Cardiac muscle cell (in vitro differentiated cells and primary cell): ENCODE measurements at regions not wholly inside any gene's neighbourhood (a gene's known extent, or its start where the extent isn't known, plus 50 kb on each side); places are given as distances from the start of the nearest gene placed in this dataset.

Source experiments
- DNase-seq, 2 donors: peaks; one replicate each; pipeline versions ENCODE4 v3.0.0 to v3.0.0-alpha.2; 2010 to 2017; ENCODE audit warnings: low read depth in 1 of 2, low spot score in 1 of 2
- H3K27ac ChIP-seq: fragments of 200-600 bp; sonication (generic); 2 replicates; pipeline ENCODE4 v1.5.1; 2016
- H3K27me3 ChIP-seq: fragments of 200-600 bp; sonication (generic); 2 replicates; pipeline ENCODE4 v1.6.0; 2016; ENCODE audit warnings: control low read depth
- H3K36me3 ChIP-seq: fragments of 200-600 bp; sonication (generic); 2 replicates; pipeline ENCODE4 v1.5.1; 2016; ENCODE audit warnings: control low read depth
- H3K4me1 ChIP-seq: fragments of 200-600 bp; sonication (generic); 2 replicates; pipeline ENCODE4 v1.8.1; 2017; ENCODE audit warnings: low read depth, mild to moderate bottlenecking, mixed run types
- H3K4me3 ChIP-seq: fragments of 200-600 bp; sonication (generic); 2 replicates; pipeline ENCODE4 v1.5.1; 2016; ENCODE audit warnings: mild to moderate bottlenecking
- H3K9me3 ChIP-seq: fragments of 200-600 bp; sonication (generic); 2 replicates; pipeline ENCODE4 v1.5.1; 2017; ENCODE audit warnings: low read depth, mild to moderate bottlenecking, control low read depth
- CTCF ChIP-seq: IDR thresholded peaks from 2 replicates; pipeline ENCODE4 v1.5.1; 2012; ENCODE audit warnings: low read depth, mild to moderate bottlenecking, low read length

DNA sequence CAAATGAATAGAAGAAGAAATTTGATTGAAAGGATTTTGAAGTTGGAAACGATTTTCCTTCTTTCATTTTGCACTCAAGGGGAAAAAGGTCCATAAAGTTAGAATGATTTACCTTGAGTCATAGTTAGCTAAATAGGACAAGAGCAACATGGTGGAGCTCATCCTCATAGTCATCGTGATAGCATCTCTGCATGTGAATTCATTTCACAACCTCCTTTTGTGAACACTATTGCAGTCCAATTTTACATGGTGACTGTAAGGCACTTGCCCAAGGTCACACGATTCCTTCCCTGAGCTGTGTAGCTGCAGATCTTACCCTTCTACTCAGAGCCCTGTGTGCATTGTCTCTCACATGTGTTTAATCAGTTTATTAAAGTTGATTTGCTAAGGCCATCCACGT is 359.8 kb upstream of the C2CD4B start:
- TF ChIP-seq CTCF, result no peak
- no peak overlapping the region for H3K4me3 ChIP-seq
- no peak for DNase-seq

DNA sequence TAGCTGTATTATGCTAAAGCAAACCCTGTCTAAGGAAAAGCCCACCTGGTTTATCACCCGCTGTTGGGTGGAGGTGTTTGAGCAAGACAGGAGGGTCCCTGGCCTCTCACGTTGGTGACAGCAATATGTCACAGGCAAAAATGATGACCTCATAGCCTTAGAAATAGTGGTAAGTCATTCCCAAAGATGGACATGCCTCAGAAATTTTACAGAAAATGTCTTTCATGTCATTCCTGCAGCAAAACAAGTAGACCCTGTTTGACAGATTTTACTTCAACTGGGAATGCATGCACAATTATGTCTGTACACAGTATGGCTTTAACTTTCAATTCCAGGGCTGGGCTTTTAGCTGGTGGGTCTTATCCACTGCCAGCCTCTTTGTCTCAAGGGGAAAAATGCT is 362.3 kb upstream of the C2CD4B start:
- no peak for TF ChIP-seq CTCF
- H3K4me1 ChIP-seq, result peaks cover 9% of the 10 kb centered on the region
- no peak overlapping the region for H3K4me3 ChIP-seq
- no peaks in the 10 kb centered on the region for H3K9me3 ChIP-seq
- DNase-seq, result no peak
- no peak overlapping the region for H3K27ac ChIP-seq
- no peaks in the 10 kb centered on the region for H3K36me3 ChIP-seq
- H3K27me3 ChIP-seq, result no peaks in the 10 kb centered on the region

More for the DNA sequence above, 359.8 kb upstream of the C2CD4B start:
- H3K27ac ChIP-seq, result no peak overlapping the region
- H3K36me3 ChIP-seq, result no peaks in the 10 kb centered on the region
- H3K27me3 ChIP-seq, result no peaks in the 10 kb centered on the region
- H3K9me3 ChIP-seq, result no peaks in the 10 kb centered on the region
- peaks cover 18% of the 10 kb centered on the region for H3K4me1 ChIP-seq

DNA sequence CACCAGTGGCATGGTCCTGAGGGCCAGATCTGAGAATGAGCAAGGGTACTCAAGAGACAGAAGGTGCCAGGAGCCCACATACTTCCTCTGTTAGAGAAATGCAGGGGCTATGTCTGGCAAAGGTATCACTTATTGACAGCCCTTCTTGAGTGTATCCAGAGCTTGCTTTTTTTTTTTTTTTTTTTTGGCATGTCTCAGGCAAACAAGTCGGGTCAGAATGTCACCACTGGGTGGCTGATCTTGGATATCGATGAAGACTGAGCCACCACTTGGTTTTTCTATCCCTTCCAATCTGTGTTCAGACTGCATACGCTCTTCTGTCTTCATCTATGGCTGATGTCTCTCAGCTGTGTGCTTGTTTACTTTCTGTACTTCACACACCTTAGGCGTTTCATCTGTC is 363.4 kb upstream of the C2CD4B start:
- Histone ChIP-seq H3K4me3 (no peak overlapping the region), H3K4me1 (peaks cover 7% of the 10 kb centered on the region), H3K27me3 (no peaks in the 10 kb centered on the region), H3K27ac (no peak overlapping the region), H3K36me3 (no peaks in the 10 kb centered on the region), H3K9me3 (no peaks in the 10 kb centered on the region)
- no peak for DNase-seq
- no peak for TF ChIP-seq CTCF

- Histone ChIP-seq H3K4me1 (peaks cover 20% of the 10 kb centered on the region), H3K27me3 (no peaks in the 10 kb centered on the region), H3K4me3 (no peak overlapping the region), H3K36me3 (no peaks in the 10 kb centered on the region), H3K9me3 (no peaks in the 10 kb centered on the region), H3K27ac (no peak overlapping the region)
- TF ChIP-seq CTCF, result no peak
- DNase-seq, result no peak
These were observed 367.3 kb upstream of the C2CD4B start for GRCh38 chr15:62532367-62532766.

- Histone ChIP-seq H3K9me3 (no peaks in the 10 kb centered on the region), H3K36me3 (no peaks in the 10 kb centered on the region), H3K27ac (no peak overlapping the region), H3K4me3 (no peak overlapping the region), H3K27me3 (no peaks in the 10 kb centered on the region), H3K4me1 (peaks cover 14% of the 10 kb centered on the region)
- no peak for DNase-seq
- TF ChIP-seq CTCF, result no peak
These were observed 368.6 kb upstream of the C2CD4B start for GRCh38 chr15:62533687-62534086.

- H3K27me3 ChIP-seq, result no peaks in the 10 kb centered on the region
- DNase-seq, result no peak
- TF ChIP-seq CTCF, result no peak
- H3K36me3 ChIP-seq, result no peaks in the 10 kb centered on the region
- no peaks in the 10 kb centered on the region for H3K9me3 ChIP-seq
- H3K27ac ChIP-seq, result no peak overlapping the region
- peaks cover 13% of the 10 kb centered on the region for H3K4me1 ChIP-seq
- H3K4me3 ChIP-seq, result no peak overlapping the region
These were observed 369.9 kb upstream of the C2CD4B start for GRCh38 chr15:62534996-62535395.
